Activated naive CD4-positive, alpha-beta T cell treated with anti-CD3 and anti-CD28 coated beads, Interleukin-2, amount 50 U/mL, for 72 hours (primary cell): ENCODE measurements at regions not wholly inside any gene's neighbourhood (a gene's known extent, or its start where the extent isn't known, plus 50 kb on each side); places are given as distances from the start of the nearest gene placed in this dataset.

Source experiments
- ATAC-seq, 2 donors: fragments of 150-1000 bp; cut with Tn5 transposase; 2 replicates each; pipeline ENCODE4 v1.10.0; 2021; ENCODE audit warnings: mild to moderate bottlenecking in 2 of 2, moderate library complexity in 2 of 2
- DNase-seq, 2 donors: peaks; one replicate each; pipeline ENCODE4 v3.0.0; 2021 to 2022; ENCODE audit warnings: low spot score in 2 of 2
- H3K27ac Mint-ChIP-seq, 2 donors: one replicate each; pipeline ENCODE4 v1.8.0; 2022; ENCODE audit warnings: mild to moderate bottlenecking in 2 of 2, mixed read lengths in 2 of 2
- H3K36me3 Mint-ChIP-seq, 2 donors: one replicate each; pipeline ENCODE4 v1.8.0; 2022; ENCODE audit warnings: mixed read lengths in 2 of 2
- H3K9me3 Mint-ChIP-seq, 2 donors: one replicate each; pipeline ENCODE4 v1.8.0; 2022; ENCODE audit warnings: mixed read lengths in 2 of 2

- Mint-ChIP-seq H3K27ac (no peak overlapping the region), H3K9me3 (peaks cover 9 to 14% of the 10 kb centered on the region in 2 donors), H3K36me3 (no peaks in the 10 kb centered on the region)
- DNase-seq (no peak), ATAC-seq (no peak)
Measured at GRCh38 chr5:144960296-144960695, 789.6 kb downstream of the KCTD16 start.

- no peak overlapping the region for H3K27ac Mint-ChIP-seq
- H3K9me3 Mint-ChIP-seq: peaks cover 3 to 14% of the 10 kb centered on the region in 2 donors
- ATAC-seq: no peak
- DNase-seq: no peak
- H3K36me3 Mint-ChIP-seq: no peaks in the 10 kb centered on the region
Measured at GRCh38 chr5:144958002-144958401, 787.3 kb downstream of the KCTD16 start.

- Mint-ChIP-seq H3K36me3 (no peaks in the 10 kb centered on the region), H3K9me3 (peaks cover 0 to 15% of the 10 kb centered on the region in 2 donors), H3K27ac (no peak overlapping the region)
- ATAC-seq (no peak), DNase-seq (no peak)
Measured at GRCh38 chr5:144950996-144951395, 780.3 kb downstream of the KCTD16 start.

- DNase-seq: no peak
- H3K27ac Mint-ChIP-seq: no peak overlapping the region
- peaks cover 0 to 25% of the 10 kb centered on the region in 2 donors for H3K9me3 Mint-ChIP-seq
- no peaks in the 10 kb centered on the region for H3K36me3 Mint-ChIP-seq
- ATAC-seq: no peak
Measured at GRCh38 chr5:144947023-144947422, 776.4 kb downstream of the KCTD16 start.

GRCh38 chr5:144945503-144945902 is 774.8 kb downstream of the KCTD16 start:
- no peak for ATAC-seq
- no peak for DNase-seq
- Mint-ChIP-seq H3K27ac (no peak overlapping the region), H3K9me3 (peaks cover 0 to 25% of the 10 kb centered on the region in 2 donors), H3K36me3 (no peaks in the 10 kb centered on the region)

GRCh38 chr5:144944936-144945335 is 774.3 kb downstream of the KCTD16 start:
- no peaks in the 10 kb centered on the region for H3K36me3 Mint-ChIP-seq
- peaks cover 0 to 20% of the 10 kb centered on the region in 2 donors for H3K9me3 Mint-ChIP-seq
- H3K27ac Mint-ChIP-seq: no peak overlapping the region
- DNase-seq (no peak), ATAC-seq (no peak)

GRCh38 chr5:144941004-144941403 is 770.3 kb downstream of the KCTD16 start:
- no peak for DNase-seq
- H3K36me3 Mint-ChIP-seq: no peaks in the 10 kb centered on the region
- no peak overlapping the region for H3K27ac Mint-ChIP-seq
- ATAC-seq: no peak
- peaks cover 0 to 18% of the 10 kb centered on the region in 2 donors for H3K9me3 Mint-ChIP-seq

GRCh38 chr5:144918371-144918770 is 747.7 kb downstream of the KCTD16 start:
- no peaks in the 10 kb centered on the region for H3K36me3 Mint-ChIP-seq

GRCh38 chr5:144915452-144915851 is 744.8 kb downstream of the KCTD16 start:
- H3K36me3 Mint-ChIP-seq: no peaks in the 10 kb centered on the region

More at GRCh38 chr5:144918371-144918770, 747.7 kb downstream of the KCTD16 start:
- Mint-ChIP-seq H3K9me3 (peaks cover 14 to 18% of the 10 kb centered on the region in 2 donors), H3K27ac (no peak overlapping the region)
- ATAC-seq (no peak), DNase-seq (no peak)

GRCh38 chr5:144913661-144914060 is 743.0 kb downstream of the KCTD16 start:
- H3K36me3 Mint-ChIP-seq: no peaks in the 10 kb centered on the region
- H3K27ac Mint-ChIP-seq: no peak overlapping the region
- DNase-seq (no peak), ATAC-seq (no peak)
- H3K9me3 Mint-ChIP-seq: peaks cover 26 to 28% of the 10 kb centered on the region in 2 donors

More at GRCh38 chr5:144915452-144915851, 744.8 kb downstream of the KCTD16 start:
- Mint-ChIP-seq H3K9me3 (peaks cover 18 to 23% of the 10 kb centered on the region in 2 donors), H3K27ac (no peak overlapping the region)
- no peak for DNase-seq
- ATAC-seq: no peak

GRCh38 chr5:144896473-144896872 is 725.8 kb downstream of the KCTD16 start:
- Mint-ChIP-seq H3K27ac (no peak overlapping the region), H3K9me3 (peaks cover 14 to 21% of the 10 kb centered on the region in 2 donors), H3K36me3 (no peaks in the 10 kb centered on the region)
- no peak for DNase-seq
- ATAC-seq: no peak

- Mint-ChIP-seq H3K9me3 (peaks cover 4 to 17% of the 10 kb centered on the region in 2 donors), H3K36me3 (peaks cover 0 to 14% of the 10 kb centered on the region in 2 donors), H3K27ac (no peak overlapping the region)
- no peak for ATAC-seq
- DNase-seq: no peak
Measured at GRCh38 chr5:144886668-144887067, 716.0 kb downstream of the KCTD16 start.

- ATAC-seq: no peak
- no peaks in the 10 kb centered on the region for H3K36me3 Mint-ChIP-seq
- peaks cover 0 to 4% of the 10 kb centered on the region in 2 donors for H3K9me3 Mint-ChIP-seq
- no peak for DNase-seq
- no peak overlapping the region for H3K27ac Mint-ChIP-seq
Measured at GRCh38 chr5:144882739-144883283, 712.1 kb downstream of the KCTD16 start.

- H3K36me3 Mint-ChIP-seq: no peaks in the 10 kb centered on the region
- DNase-seq (no peak), ATAC-seq (no peak)
- H3K9me3 Mint-ChIP-seq: peaks cover 6 to 11% of the 10 kb centered on the region in 2 donors
- H3K27ac Mint-ChIP-seq: no peak overlapping the region
Measured at GRCh38 chr5:144880513-144880912, 709.8 kb downstream of the KCTD16 start.

- DNase-seq (no peak), ATAC-seq (no peak)
- peaks cover 20 to 21% of the 10 kb centered on the region in 2 donors for H3K9me3 Mint-ChIP-seq
- H3K27ac Mint-ChIP-seq: no peak overlapping the region
- H3K36me3 Mint-ChIP-seq: no peaks in the 10 kb centered on the region
Measured at GRCh38 chr5:144876990-144877389, 706.3 kb downstream of the KCTD16 start.

GRCh38 chr5:144873076-144873475 is 702.4 kb downstream of the KCTD16 start:
- H3K27ac Mint-ChIP-seq: no peak overlapping the region
- DNase-seq: no peak
- H3K9me3 Mint-ChIP-seq: peaks cover 22 to 24% of the 10 kb centered on the region in 2 donors
- ATAC-seq: no peak
- peaks cover 0 to 4% of the 10 kb centered on the region in 2 donors for H3K36me3 Mint-ChIP-seq

GRCh38 chr5:144864118-144864517 is 693.4 kb downstream of the KCTD16 start:
- H3K9me3 Mint-ChIP-seq: peaks cover 5 to 22% of the 10 kb centered on the region in 2 donors
- no peak for DNase-seq

GRCh38 chr5:144857454-144857853 is 686.8 kb downstream of the KCTD16 start:
- DNase-seq (no peak), ATAC-seq (no peak)
- H3K36me3 Mint-ChIP-seq: no peaks in the 10 kb centered on the region
- H3K9me3 Mint-ChIP-seq: peaks cover 5 to 24% of the 10 kb centered on the region in 2 donors
- H3K27ac Mint-ChIP-seq: no peak overlapping the region

More at GRCh38 chr5:144864118-144864517, 693.4 kb downstream of the KCTD16 start:
- H3K36me3 Mint-ChIP-seq: peaks cover 0 to 4% of the 10 kb centered on the region in 2 donors
- ATAC-seq: no peak
- H3K27ac Mint-ChIP-seq: no peak overlapping the region
